ENCODE measurements at regions not wholly inside any gene's neighbourhood (a gene's known extent, or its start where the extent isn't known, plus 50 kb on each side); places are given as distances from the start of the nearest gene placed in this dataset.

DNA sequence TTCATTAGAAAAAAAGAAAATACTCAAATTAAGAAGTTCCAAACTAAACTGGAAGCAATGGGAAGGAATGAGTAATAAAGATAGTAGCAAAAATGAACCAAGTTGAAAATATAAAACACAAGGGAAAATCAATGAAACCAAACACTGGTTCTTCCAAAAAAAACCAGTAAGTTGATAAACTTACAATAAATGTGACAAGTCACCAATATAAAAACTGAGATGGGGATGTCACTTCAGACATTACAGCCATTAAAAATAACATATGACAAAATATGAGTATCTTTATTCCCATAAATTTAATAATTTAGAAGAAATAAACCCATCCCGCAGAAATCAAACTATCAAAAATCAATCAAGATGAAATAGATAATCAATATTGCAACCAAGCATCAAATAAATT is 633.9 kb upstream of the RAB6C start:
- no peak overlapping the region for H3K27ac ChIP-seq
- no peaks in the 10 kb centered on the region for H4K20me1 ChIP-seq
- H3K4me1 ChIP-seq = no peaks in the 10 kb centered on the region
- no peak overlapping the region for H3K4me2 ChIP-seq
- H3K9me3 ChIP-seq = peaks cover 4% of the 10 kb centered on the region
- no peak overlapping the region for H3K4me3 ChIP-seq
- H3K9ac ChIP-seq = no peak overlapping the region
- H3K36me3 ChIP-seq = no peaks in the 10 kb centered on the region
- H3K27me3 ChIP-seq = no peaks in the 10 kb centered on the region
- TF ChIP-seq Cebpa-rat (IDR thresholded peaks at IDR 0.05) = no peak

- H3K4me3 ChIP-seq = no peak overlapping the region
- no peak for TF ChIP-seq Cebpa-rat (IDR thresholded peaks at IDR 0.05)
Observed at GRCh38 chr2:129347486-129348217, 631.8 kb upstream of the RAB6C start.

DNA sequence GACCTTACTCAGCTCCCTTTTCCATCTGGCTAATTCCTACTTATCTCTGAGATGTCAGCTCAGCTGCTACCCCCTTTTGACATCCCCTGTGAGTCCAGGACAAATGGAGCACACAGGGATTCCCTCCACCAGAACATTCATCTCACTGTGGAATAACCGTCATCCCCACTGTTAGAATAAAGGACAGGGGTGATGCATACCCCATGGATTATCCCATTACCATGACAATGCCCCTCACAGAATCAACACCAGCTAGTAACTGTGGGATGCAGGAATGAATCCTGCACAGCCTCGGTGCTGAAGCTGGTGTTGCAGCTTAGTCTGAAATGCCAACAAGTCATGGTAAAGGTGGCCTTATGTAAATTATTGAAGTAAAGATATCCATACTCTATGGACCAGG is 624.8 kb upstream of the RAB6C start:
- Histone ChIP-seq H3K36me3 (no peaks in the 10 kb centered on the region), H3K4me3 (no peak overlapping the region), H3K27me3 (no peaks in the 10 kb centered on the region), H3K9me3 (no peaks in the 10 kb centered on the region), H3K4me2 (no peak overlapping the region), H4K20me1 (no peaks in the 10 kb centered on the region), H3K4me1 (peaks cover 8% of the 10 kb centered on the region; the same call in 1 of the 2 replicates), H3K27ac (no peak overlapping the region), H3K9ac (no peak overlapping the region)
- TF ChIP-seq Cebpa-rat (IDR thresholded peaks at IDR 0.05) = no peak

More at GRCh38 chr2:129347486-129348217, 631.8 kb upstream of the RAB6C start:
- H3K9ac ChIP-seq = no peak overlapping the region
- no peaks in the 10 kb centered on the region for H3K9me3 ChIP-seq
- no peaks in the 10 kb centered on the region for H4K20me1 ChIP-seq
- peaks cover 5% of the 10 kb centered on the region; the same call in 1 of the 2 replicates for H3K4me1 ChIP-seq
- no peaks in the 10 kb centered on the region for H3K27me3 ChIP-seq
- H3K36me3 ChIP-seq = no peaks in the 10 kb centered on the region
- H3K27ac ChIP-seq = no peak overlapping the region
- no peak overlapping the region for H3K4me2 ChIP-seq

GRCh38 chr2:129361688-129362087 is 617.8 kb upstream of the RAB6C start:
- H3K4me3 ChIP-seq = no peak overlapping the region
- H3K9ac ChIP-seq = no peak overlapping the region
- no peaks in the 10 kb centered on the region for H3K4me1 ChIP-seq
- TF ChIP-seq Cebpa-rat (IDR thresholded peaks at IDR 0.05) = no peak
- no peaks in the 10 kb centered on the region for H3K9me3 ChIP-seq
- H3K27ac ChIP-seq = no peak overlapping the region
- no peaks in the 10 kb centered on the region for H3K27me3 ChIP-seq
- H3K36me3 ChIP-seq = no peaks in the 10 kb centered on the region
- H4K20me1 ChIP-seq = no peaks in the 10 kb centered on the region
- no peak overlapping the region for H3K4me2 ChIP-seq

DNA sequence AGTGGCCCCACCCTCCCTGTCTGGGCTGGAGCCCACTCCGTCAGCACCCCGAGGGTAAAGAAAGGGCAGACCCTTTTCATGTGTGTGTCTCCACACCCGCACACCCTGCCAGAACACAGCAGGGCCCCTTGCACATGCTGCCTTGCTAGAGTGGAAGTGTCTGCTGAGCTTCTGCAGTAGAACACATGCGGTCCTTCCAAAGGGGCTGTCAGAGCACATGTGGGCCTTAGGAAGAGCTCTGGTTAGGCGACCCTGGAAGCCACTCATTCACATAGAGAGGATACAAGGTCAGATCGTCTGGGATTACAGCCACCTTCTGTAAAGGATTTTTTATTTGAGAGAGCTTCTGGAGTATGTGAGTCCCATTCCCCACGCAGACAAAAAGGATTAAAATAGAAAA is 613.2 kb upstream of the RAB6C start:
- H3K27ac ChIP-seq = no peak overlapping the region
- no peaks in the 10 kb centered on the region for H3K4me1 ChIP-seq
- H3K4me2 ChIP-seq = no peak overlapping the region
- no peaks in the 10 kb centered on the region for H3K9me3 ChIP-seq
- TF ChIP-seq Cebpa-rat (IDR thresholded peaks at IDR 0.05) = no peak
- H3K4me3 ChIP-seq = no peak overlapping the region
- H3K9ac ChIP-seq = no peak overlapping the region
- H3K27me3 ChIP-seq = no peaks in the 10 kb centered on the region
- H4K20me1 ChIP-seq = no peaks in the 10 kb centered on the region
- H3K36me3 ChIP-seq = no peaks in the 10 kb centered on the region

DNA sequence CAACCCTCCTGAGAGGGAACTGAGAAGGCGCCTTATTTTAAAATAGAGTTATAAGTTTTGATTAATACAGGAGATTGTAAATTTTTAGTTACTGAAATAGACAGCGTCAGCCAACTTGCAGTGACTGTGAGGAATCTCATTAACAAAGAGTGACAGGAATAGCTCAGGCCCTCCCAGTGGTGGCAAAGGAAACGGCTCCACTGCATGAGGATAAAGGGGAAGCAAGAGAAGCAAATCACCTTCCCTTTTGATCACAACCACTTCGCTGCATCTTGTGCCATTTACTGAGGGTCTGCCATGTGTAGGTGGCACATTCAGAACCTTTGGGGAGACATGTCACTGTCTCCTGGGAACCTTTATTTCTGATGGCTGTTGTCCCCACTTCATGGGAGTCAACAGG is 612.4 kb upstream of the RAB6C start:
- Histone ChIP-seq H3K9me3 (no peaks in the 10 kb centered on the region), H3K4me1 (no peaks in the 10 kb centered on the region)

DNA sequence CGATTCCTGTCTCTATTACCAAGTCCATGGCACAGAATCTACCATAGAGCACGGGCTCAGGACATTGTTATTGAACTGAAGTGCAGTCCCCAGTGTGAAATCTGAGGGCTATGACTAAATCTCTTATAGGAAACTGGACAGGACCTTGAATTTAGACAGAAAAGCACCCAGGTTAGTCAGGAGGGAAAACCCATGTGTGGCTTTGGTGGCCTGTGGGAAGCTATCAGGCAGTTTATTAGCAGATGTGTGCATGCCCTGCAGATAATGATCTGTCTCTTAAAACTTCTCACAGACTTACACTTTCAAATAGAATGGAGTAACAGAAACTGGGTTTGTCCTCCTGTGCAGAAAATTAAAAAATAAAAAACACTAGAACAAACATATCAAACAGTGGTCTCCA is 610.0 kb upstream of the RAB6C start:
- Histone ChIP-seq H3K4me1 (peaks cover 14% of the 10 kb centered on the region), H4K20me1 (no peaks in the 10 kb centered on the region), H3K4me3 (no peak overlapping the region), H3K9ac (no peak overlapping the region), H3K27ac (no peak overlapping the region), H3K36me3 (no peaks in the 10 kb centered on the region), H3K4me2 (no peak overlapping the region), H3K9me3 (no peaks in the 10 kb centered on the region), H3K27me3 (no peaks in the 10 kb centered on the region)
- TF ChIP-seq Cebpa-rat (IDR thresholded peaks at IDR 0.05) = no peak

More for the DNA sequence above, 612.4 kb upstream of the RAB6C start:
- no peak for TF ChIP-seq Cebpa-rat (IDR thresholded peaks at IDR 0.05)
- Histone ChIP-seq H3K27me3 (no peaks in the 10 kb centered on the region), H4K20me1 (no peaks in the 10 kb centered on the region), H3K4me3 (no peak overlapping the region), H3K4me2 (no peak overlapping the region), H3K9ac (no peak overlapping the region), H3K36me3 (no peaks in the 10 kb centered on the region), H3K27ac (no peak overlapping the region)

DNA sequence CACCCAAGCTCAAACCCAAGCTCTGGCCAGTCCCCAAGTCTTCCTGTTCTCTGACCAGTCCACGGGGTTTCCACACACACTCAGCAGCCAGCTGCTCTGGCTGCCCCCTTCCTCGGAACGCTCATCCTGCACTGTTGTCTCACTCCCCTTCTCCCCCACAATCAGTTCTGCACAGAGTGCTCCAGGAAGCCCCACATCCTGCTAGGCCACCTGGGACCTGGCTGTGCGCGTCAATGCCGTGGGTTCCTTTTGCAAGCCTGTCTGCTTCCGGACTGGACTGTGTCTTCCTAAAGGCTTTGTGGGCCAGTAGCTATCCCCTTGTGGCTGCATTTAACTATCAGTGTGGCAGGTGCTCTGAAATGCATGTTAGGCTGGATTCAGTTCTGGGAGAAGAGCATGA is 605.0 kb upstream of the RAB6C start:
- Histone ChIP-seq H3K4me1 (peaks cover 62% of the 10 kb centered on the region), H3K9me3 (no peaks in the 10 kb centered on the region), H3K36me3 (no peaks in the 10 kb centered on the region), H4K20me1 (no peaks in the 10 kb centered on the region), H3K27ac (peak overlapping the region; percentile 62; the same call in 1 of the 2 replicates), H3K9ac (peak overlapping the region; percentile 32; the same call in 1 of the 2 replicates), H3K4me3 (no peak overlapping the region), H3K4me2 (peak overlapping the region; percentile 83), H3K27me3 (no peaks in the 10 kb centered on the region)
- TF ChIP-seq Cebpa-rat (IDR thresholded peaks at IDR 0.05) = no peak

GRCh38 chr2:129375632-129376425 is 603.6 kb upstream of the RAB6C start:
- no peak for TF ChIP-seq Cebpa-rat (IDR thresholded peaks at IDR 0.05)
- H3K9ac ChIP-seq = no peak overlapping the region

More at GRCh38 chr2:129375632-129376425, 603.6 kb upstream of the RAB6C start:
- peaks cover 66% of the 10 kb centered on the region for H3K4me1 ChIP-seq
- H3K9me3 ChIP-seq = no peaks in the 10 kb centered on the region
- no peak overlapping the region for H3K4me2 ChIP-seq
- H3K27me3 ChIP-seq = no peaks in the 10 kb centered on the region
- H3K4me3 ChIP-seq = no peak overlapping the region
- H3K27ac ChIP-seq = no peak overlapping the region
- H3K36me3 ChIP-seq = no peaks in the 10 kb centered on the region
- no peaks in the 10 kb centered on the region for H4K20me1 ChIP-seq

Measured in BLaER1 (cell line).